Prostate gland (tissue), 2 donors: ENCODE measurements at regions not wholly inside any gene's neighbourhood (a gene's known extent, or its start where the extent isn't known, plus 50 kb on each side); places are given as distances from the start of the nearest gene placed in this dataset.

ENCODE experiments used
- DNase-seq: peaks from one replicate; pipeline ENCODE4 v3.0.0-alpha.2; 2019; ENCODE audit warnings: low spot score
- H3K27ac ChIP-seq, 2 donors: fragments of 200-600 bp; sonication (generic); 2 replicates each; pipeline ENCODE4 v1.5.1; 2017 to 2019
- H3K27me3 ChIP-seq: fragments of 200-600 bp; sonication (generic); replicated peaks from 2 replicates; pipeline ENCODE4 v1.5.1; 2019; ENCODE audit not compliant: insufficient read depth
- H3K36me3 ChIP-seq, 2 donors: fragments of 200-600 bp; sonication (generic); 1 replicate in 1 of 2; 2 replicates in 1 of 2; pipeline versions ENCODE4 v1.5.1 to v1.8.1; 2017 to 2019
- H3K4me1 ChIP-seq: fragments of 200-600 bp; sonication (generic); replicated peaks from 2 replicates; pipeline ENCODE4 v1.5.1; 2019
- H3K4me3 ChIP-seq, 2 donors: fragments of 200-600 bp; sonication (generic); 2 replicates each; pipeline ENCODE4 v1.5.1; 2017 to 2019
- H3K9me3 ChIP-seq: fragments of 200-600 bp; sonication (generic); 2 replicates; pipeline ENCODE4 v1.5.1; 2017
- POLR2A ChIP-seq: fragments of 450-650 bp; IDR thresholded peaks from one replicate; pipeline ENCODE4 v1.6.1; 2016; ENCODE audit warnings: antibody characterized with exemption, mild to moderate bottlenecking
- POLR2AphosphoS5 ChIP-seq: sonication (generic); formaldehyde crosslinking; IDR thresholded peaks from one replicate; pipeline ENCODE4 v1.6.1; 2017; ENCODE audit warnings: antibody characterized with exemption
- WGBS: methylation state at CpG from one replicate; pipeline ENCODE4 v1.1.5; 2018; 5-methylcytosine and 5-hydroxymethylcytosine counted together
- intact Hi-C: fragments of 100-400 bp; cut with DNase I; formaldehyde crosslinking; loops from one replicate; pipeline ENCODE4 v1.14.2; 2022
- TF ChIP-seq, protein P1 (sequence below), 4 experiments: fragments of 200-600 bp in 2 of 4; fragments of 450-650 bp in 2 of 4; sonication (generic) in 2 of 4; IDR thresholded peaks; 1 replicate in 3 of 4; 2 replicates in 1 of 4; pipeline ENCODE4 v1.5.1; 2016 to 2019; ENCODE audit warnings: antibody characterized with exemption in 4 of 4, mild to moderate bottlenecking in 2 of 4, moderate library complexity in 2 of 4

DNA sequence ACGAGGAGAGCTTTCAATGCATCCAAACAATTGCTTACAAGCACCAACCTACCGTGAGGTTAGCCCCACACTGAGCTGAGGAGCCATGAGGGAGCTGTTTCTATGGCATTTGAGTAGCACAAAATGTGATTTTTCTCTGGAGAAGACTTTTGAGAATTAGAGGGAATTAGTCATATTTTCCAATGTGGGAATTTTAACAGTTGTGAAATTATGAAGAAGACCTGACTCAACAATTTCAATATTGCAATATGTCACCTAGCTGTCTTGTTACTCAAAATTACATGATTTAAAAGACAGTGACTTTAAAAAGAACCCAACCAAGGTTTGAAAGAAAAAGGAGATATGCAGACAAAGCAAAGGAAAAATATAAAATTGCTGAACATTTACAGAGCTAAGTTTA, 62.6 kb upstream of the LY86 start:
- H3K36me3 ChIP-seq: no peaks in the 10 kb centered on the region
- no peak for DNase-seq
- no peak overlapping the region for H3K27ac ChIP-seq
- no peaks in the 10 kb centered on the region for H3K27me3 ChIP-seq
- 89% methylated on average over 2 of the region's 2 CpGs for WGBS
- no peaks in the 10 kb centered on the region for H3K4me1 ChIP-seq
- H3K9me3 ChIP-seq: no peaks in the 10 kb centered on the region
- H3K4me3 ChIP-seq: no peak overlapping the region
- intact Hi-C loops: no loop called here
- TF ChIP-seq POLR2A (no peak), POLR2AphosphoS5 (no peak)
- TF ChIP-seq, protein P1, sequence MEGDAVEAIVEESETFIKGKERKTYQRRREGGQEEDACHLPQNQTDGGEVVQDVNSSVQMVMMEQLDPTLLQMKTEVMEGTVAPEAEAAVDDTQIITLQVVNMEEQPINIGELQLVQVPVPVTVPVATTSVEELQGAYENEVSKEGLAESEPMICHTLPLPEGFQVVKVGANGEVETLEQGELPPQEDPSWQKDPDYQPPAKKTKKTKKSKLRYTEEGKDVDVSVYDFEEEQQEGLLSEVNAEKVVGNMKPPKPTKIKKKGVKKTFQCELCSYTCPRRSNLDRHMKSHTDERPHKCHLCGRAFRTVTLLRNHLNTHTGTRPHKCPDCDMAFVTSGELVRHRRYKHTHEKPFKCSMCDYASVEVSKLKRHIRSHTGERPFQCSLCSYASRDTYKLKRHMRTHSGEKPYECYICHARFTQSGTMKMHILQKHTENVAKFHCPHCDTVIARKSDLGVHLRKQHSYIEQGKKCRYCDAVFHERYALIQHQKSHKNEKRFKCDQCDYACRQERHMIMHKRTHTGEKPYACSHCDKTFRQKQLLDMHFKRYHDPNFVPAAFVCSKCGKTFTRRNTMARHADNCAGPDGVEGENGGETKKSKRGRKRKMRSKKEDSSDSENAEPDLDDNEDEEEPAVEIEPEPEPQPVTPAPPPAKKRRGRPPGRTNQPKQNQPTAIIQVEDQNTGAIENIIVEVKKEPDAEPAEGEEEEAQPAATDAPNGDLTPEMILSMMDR (IDR thresholded peaks at IDR 0.05): no peak

DNA sequence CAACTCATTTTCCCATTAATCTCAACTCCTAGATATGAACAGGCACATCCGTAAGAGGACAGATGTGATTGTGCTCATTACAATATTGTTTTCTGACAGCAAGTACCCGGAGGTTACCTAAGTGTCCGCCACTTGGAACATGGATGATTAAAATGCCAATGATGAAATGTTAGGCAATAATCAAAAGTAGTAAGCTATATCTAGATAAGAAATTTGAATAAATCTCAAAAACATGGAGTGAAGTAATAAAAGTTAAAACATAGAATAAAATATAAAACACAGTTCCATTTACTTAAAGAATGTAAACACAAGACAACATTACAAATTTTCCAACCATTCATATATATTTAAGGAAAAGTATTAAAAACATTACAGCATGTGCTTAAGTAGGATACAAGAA, 59.2 kb upstream of the LY86 start:
- TF ChIP-seq POLR2AphosphoS5 (no peak), POLR2A (no peak)
- TF ChIP-seq, protein P1 (IDR thresholded peaks at IDR 0.05): no peak

DNA sequence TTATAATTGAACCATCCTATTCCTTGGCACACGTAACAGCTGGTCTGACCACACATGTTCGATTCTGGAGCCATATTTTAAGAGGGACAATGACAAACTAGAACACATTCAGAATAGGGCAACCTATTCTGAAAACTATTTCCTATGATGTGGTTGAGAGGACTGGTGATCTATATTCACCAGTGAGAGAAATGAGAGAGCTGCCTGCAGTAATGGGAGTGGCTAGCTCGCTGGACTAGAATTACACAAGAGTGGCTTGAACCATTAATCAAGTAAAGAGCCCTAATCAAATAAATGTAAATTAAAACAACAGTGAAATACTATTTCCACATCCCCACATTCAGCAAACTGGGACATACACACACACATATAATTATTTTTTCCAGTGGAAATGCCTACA, 55.3 kb upstream of the LY86 start:
- Histone ChIP-seq H3K4me1 (no peaks in the 10 kb centered on the region), H3K27ac (no peak overlapping the region), H3K4me3 (no peak overlapping the region), H3K27me3 (no peaks in the 10 kb centered on the region), H3K9me3 (no peaks in the 10 kb centered on the region), H3K36me3 (no peaks in the 10 kb centered on the region)
- DNase-seq: no peak
- intact Hi-C loops: no loop called here
- no peak for TF ChIP-seq POLR2AphosphoS5
- TF ChIP-seq POLR2A: no peak
- TF ChIP-seq, protein P1 (IDR thresholded peaks at IDR 0.05): no peak
- 59% methylated on average over 3 of the region's 3 CpGs for WGBS

More for the DNA sequence above, 59.2 kb upstream of the LY86 start:
- Histone ChIP-seq H3K27me3 (no peaks in the 10 kb centered on the region), H3K4me1 (no peaks in the 10 kb centered on the region), H3K36me3 (no peaks in the 10 kb centered on the region), H3K4me3 (no peak overlapping the region), H3K9me3 (no peaks in the 10 kb centered on the region), H3K27ac (no peak overlapping the region)
- no peak for DNase-seq
- WGBS: 96% methylated on average over 3 of the region's 3 CpGs
- intact Hi-C loops: no loop called here

DNA sequence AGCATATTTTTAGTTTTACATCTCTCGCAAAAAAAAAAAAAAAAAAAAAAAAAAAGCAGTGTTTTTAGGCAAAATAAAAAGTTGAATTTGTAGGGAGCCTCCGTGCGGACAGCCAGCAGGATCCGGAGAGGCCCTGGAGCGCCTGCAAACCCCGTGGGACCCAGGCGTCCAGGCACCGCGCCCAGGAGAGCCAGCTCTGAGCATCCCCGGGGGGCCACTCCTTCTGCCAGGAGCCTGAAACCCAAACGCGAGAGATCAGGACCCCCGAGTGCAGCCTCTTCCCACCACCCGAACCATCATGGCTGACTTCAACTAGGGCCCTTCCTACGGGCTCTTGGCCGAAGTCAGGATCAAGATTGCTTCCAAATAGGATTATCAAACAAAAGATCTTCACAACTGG, 54.1 kb upstream of the LY86 start:
- intact Hi-C loops: no loop called here
- no peak for TF ChIP-seq POLR2A
- no peak for TF ChIP-seq POLR2AphosphoS5
- TF ChIP-seq, protein P1 (IDR thresholded peaks at IDR 0.05): no peak
- Histone ChIP-seq H3K27ac (no peak overlapping the region), H3K9me3 (no peaks in the 10 kb centered on the region), H3K4me3 (no peak overlapping the region), H3K4me1 (no peaks in the 10 kb centered on the region), H3K27me3 (no peaks in the 10 kb centered on the region), H3K36me3 (no peaks in the 10 kb centered on the region)
- no peak for DNase-seq
- WGBS: 88% methylated on average over 16 of the region's 16 CpGs

DNA sequence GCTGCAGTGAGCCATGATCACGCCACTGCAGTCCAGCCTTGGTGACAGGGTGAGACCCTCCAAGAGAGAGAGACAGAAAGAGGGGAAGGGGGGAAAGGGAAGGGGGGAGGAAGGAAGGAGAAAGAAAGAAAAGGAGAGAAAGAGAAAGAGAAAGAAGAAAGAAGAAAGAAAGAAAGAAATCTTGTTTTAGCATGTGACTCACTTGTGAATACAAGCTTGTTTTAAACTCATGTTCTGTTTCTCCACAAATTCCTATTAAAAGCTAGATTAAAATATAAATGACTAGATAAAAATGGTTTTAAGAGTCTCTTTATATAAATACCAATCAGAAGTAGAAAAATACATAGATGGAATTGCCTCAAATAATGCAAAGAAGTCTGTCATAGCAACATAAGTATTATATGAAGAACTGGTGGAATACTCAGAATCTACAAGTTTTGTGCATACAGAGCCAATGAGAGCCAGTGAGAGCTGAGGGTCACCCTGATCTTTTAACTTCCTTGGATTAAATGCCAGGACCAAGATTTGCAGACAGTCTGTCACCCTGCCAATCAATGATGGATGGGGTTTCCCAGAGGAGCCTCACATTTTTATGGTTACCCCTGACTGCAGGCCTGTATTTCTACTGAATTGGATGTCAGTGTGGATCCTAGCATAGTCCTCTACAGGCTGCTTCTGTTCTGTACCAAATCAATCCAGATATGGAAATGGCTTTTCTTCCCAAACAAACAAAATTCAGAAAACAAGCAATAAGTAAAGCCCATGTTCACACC, 50.8 kb upstream of the LY86 start:
- Histone ChIP-seq H3K36me3 (no peaks in the 10 kb centered on the region), H3K27ac (no peak overlapping the region), H3K4me1 (no peaks in the 10 kb centered on the region), H3K27me3 (no peaks in the 10 kb centered on the region), H3K9me3 (no peaks in the 10 kb centered on the region), H3K4me3 (no peak overlapping the region)
- TF ChIP-seq POLR2AphosphoS5 (no peak), POLR2A (no peak)
- TF ChIP-seq, protein P1 (IDR thresholded peaks at IDR 0.05): no peak
- intact Hi-C loops: no loop called here
- DNase-seq: no peak
- WGBS: 100% methylated on average over 1 of the region's 1 CpG
